ENCODE measurements at regions not wholly inside any gene's neighbourhood (a gene's known extent, or its start where the extent isn't known, plus 50 kb on each side); places are given as distances from the start of the nearest gene placed in this dataset.

DNA sequence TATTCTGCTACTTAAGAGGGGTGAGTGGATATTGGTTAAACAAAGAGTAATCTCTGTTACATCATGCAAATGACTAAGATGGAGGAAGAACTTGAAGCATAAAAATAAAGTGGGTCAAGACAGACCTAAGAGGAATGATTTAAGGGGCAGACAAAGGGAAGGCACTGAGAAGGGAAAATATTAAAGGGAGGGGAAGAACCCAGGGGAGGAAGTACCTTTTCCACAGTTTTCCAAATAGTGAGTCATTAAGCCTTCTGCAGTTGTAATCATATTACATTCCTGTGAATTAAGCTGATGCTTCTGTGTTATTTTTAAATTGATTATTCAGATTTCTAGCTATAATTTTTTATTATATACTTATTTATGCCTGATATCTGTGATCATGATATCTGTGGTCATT, 253.3 kb downstream of the CENPC start:
- ChIA-PET POLR2A (no interaction called here), CTCF (no interaction called here)
- Histone ChIP-seq H3K9me1 (replicated peaks; ENCODE audit: control insufficient read depth, extremely low read depth, insufficient read depth, low read length) (no peaks in the 10 kb centered on the region), H3K79me2 (ENCODE audit: control insufficient read depth, insufficient read depth, low read length) (no peaks in the 10 kb centered on the region), H4K20me1 (replicated peaks; ENCODE audit: control insufficient read depth, extremely low read depth, insufficient read depth, low read length) (no peaks in the 10 kb centered on the region), H3K36me3 (ENCODE audit: control insufficient read depth in 2 of 2, extremely low read depth in 1 of 2, insufficient read depth in 2 of 2, low read length in 2 of 2) (no peaks in the 10 kb centered on the region), H3K9me3 (replicated peaks; ENCODE audit: control insufficient read depth, insufficient read depth, low read length) (no peaks in the 10 kb centered on the region), H3K4me2 (ENCODE audit: insufficient read depth, low read length) (no peak overlapping the region), H3K4me3 (replicated peaks in 1 of 3; ENCODE audit: insufficient read depth in 1 of 3, low read depth in 1 of 3, low read length in 3 of 3) (no peak overlapping the region), H3K27me3 (ENCODE audit: control insufficient read depth in 2 of 2, insufficient read depth in 2 of 2, low read length in 2 of 2) (no peaks in the 10 kb centered on the region), H3K9ac (replicated peaks; ENCODE audit: extremely low read depth, insufficient read depth, low read length) (no peak overlapping the region), H2AFZ (ENCODE audit: low read depth, low read length) (no peak overlapping the region), H3K4me1 (ENCODE audit: control insufficient read depth, extremely low read depth, insufficient read depth, low read length) (no peaks in the 10 kb centered on the region), H3K27ac (ENCODE audit: insufficient read depth, low read depth, low read length) (no peak overlapping the region)
- FAIRE-seq (no peak), DNase-seq (ENCODE audit: low read depth, low spot score) (no peak)
- TF ChIP-seq MYC (IDR thresholded peaks at IDR 0.05; ENCODE audit: low read depth, low read length): no peak
- TF ChIP-seq, protein P1, sequence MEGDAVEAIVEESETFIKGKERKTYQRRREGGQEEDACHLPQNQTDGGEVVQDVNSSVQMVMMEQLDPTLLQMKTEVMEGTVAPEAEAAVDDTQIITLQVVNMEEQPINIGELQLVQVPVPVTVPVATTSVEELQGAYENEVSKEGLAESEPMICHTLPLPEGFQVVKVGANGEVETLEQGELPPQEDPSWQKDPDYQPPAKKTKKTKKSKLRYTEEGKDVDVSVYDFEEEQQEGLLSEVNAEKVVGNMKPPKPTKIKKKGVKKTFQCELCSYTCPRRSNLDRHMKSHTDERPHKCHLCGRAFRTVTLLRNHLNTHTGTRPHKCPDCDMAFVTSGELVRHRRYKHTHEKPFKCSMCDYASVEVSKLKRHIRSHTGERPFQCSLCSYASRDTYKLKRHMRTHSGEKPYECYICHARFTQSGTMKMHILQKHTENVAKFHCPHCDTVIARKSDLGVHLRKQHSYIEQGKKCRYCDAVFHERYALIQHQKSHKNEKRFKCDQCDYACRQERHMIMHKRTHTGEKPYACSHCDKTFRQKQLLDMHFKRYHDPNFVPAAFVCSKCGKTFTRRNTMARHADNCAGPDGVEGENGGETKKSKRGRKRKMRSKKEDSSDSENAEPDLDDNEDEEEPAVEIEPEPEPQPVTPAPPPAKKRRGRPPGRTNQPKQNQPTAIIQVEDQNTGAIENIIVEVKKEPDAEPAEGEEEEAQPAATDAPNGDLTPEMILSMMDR (IDR thresholded peaks at IDR 0.05; ENCODE audit: extremely low read depth in 1 of 2, insufficient read depth in 1 of 2, low read depth in 1 of 2, low read length in 2 of 2): no peak
- no peak for TF ChIP-seq POLR2AphosphoS5 (IDR thresholded peaks at IDR 0.05; ENCODE audit: insufficient read depth, low read depth, low read length)
- no peak for TF ChIP-seq POLR2A (IDR thresholded peaks at IDR 0.05; ENCODE audit: low read depth, low read length)
- no peak for TF ChIP-seq GATA2 (IDR thresholded peaks at IDR 0.05; ENCODE audit: insufficient read depth, insufficient read length, low read depth, low read length)
- TF ChIP-seq, protein P2, sequence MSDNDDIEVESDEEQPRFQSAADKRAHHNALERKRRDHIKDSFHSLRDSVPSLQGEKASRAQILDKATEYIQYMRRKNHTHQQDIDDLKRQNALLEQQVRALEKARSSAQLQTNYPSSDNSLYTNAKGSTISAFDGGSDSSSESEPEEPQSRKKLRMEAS (IDR thresholded peaks at IDR 0.05; ENCODE audit: insufficient read depth, insufficient read length): no peak
- dilution Hi-C loops (cut with MboI; ENCODE audit: extremely low pct_ligation_motif_present, low sequenced_read_pairs) (no loop called here), intact Hi-C loops (cut with micrococcal nuclease) (no loop called here)
- no TSS peak for BruUV-seq (replicated peaks)

DNA sequence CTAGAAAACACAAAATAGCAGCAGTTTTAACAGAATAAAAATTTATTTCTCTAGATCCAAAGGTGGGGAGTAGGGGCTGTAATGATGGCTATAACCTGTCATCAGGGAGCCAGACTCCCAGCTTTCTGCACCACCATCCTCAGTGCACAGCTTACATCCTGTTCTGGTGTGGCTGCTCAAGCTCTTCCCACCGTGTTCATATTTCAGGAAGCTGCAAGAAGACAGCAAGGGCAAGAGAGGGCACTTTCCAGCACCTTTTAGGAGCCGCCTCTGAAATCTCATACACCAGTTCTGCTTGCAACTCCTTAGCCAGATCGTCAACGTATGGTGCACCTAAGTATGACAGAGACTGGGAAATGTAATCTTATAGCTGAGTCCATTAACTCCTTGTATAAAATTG, 253.7 kb downstream of the CENPC start:
- CTCF ChIA-PET: no interaction called here
- Histone ChIP-seq H3K27me3 (ENCODE audit: control insufficient read depth in 2 of 2, insufficient read depth in 2 of 2, low read length in 2 of 2) (no peaks in the 10 kb centered on the region), H3K27ac (ENCODE audit: insufficient read depth, low read depth, low read length) (no peak overlapping the region), H2AFZ (ENCODE audit: low read depth, low read length) (no peak overlapping the region), H3K36me3 (ENCODE audit: control insufficient read depth in 2 of 2, extremely low read depth in 1 of 2, insufficient read depth in 2 of 2, low read length in 2 of 2) (no peaks in the 10 kb centered on the region), H3K79me2 (ENCODE audit: control insufficient read depth, insufficient read depth, low read length) (no peaks in the 10 kb centered on the region), H3K4me1 (ENCODE audit: control insufficient read depth, extremely low read depth, insufficient read depth, low read length) (no peaks in the 10 kb centered on the region), H3K4me2 (ENCODE audit: insufficient read depth, low read length) (no peak overlapping the region), H4K20me1 (replicated peaks; ENCODE audit: control insufficient read depth, extremely low read depth, insufficient read depth, low read length) (no peaks in the 10 kb centered on the region), H3K9ac (replicated peaks; ENCODE audit: extremely low read depth, insufficient read depth, low read length) (no peak overlapping the region), H3K4me3 (replicated peaks in 1 of 3; ENCODE audit: insufficient read depth in 1 of 3, low read depth in 1 of 3, low read length in 3 of 3) (no peak overlapping the region), H3K9me3 (replicated peaks; ENCODE audit: control insufficient read depth, insufficient read depth, low read length) (no peaks in the 10 kb centered on the region), H3K9me1 (replicated peaks; ENCODE audit: control insufficient read depth, extremely low read depth, insufficient read depth, low read length) (no peaks in the 10 kb centered on the region)
- FAIRE-seq: no peak
- DNase-seq (ENCODE audit: low read depth, low spot score): no peak
- no peak for TF ChIP-seq GATA2 (IDR thresholded peaks at IDR 0.05; ENCODE audit: insufficient read depth, insufficient read length, low read depth, low read length)
- TF ChIP-seq FOS (IDR thresholded peaks at IDR 0.05; ENCODE audit: borderline replicate concordance, insufficient read depth, low read length): no peak
- TF ChIP-seq, protein P2 (IDR thresholded peaks at IDR 0.05; ENCODE audit: insufficient read depth, insufficient read length): no peak
- TF ChIP-seq POLR2AphosphoS5 (IDR thresholded peaks at IDR 0.05; ENCODE audit: insufficient read depth, low read depth, low read length): no peak
- TF ChIP-seq MYC (IDR thresholded peaks at IDR 0.05; ENCODE audit: low read depth, low read length): no peak
- TF ChIP-seq JUN (IDR thresholded peaks at IDR 0.05; ENCODE audit: borderline replicate concordance, insufficient read depth, insufficient read length, low read depth): no peak
- no peak for TF ChIP-seq POLR2A (IDR thresholded peaks at IDR 0.05; ENCODE audit: low read depth, low read length)
- TF ChIP-seq, protein P1 (IDR thresholded peaks at IDR 0.05; ENCODE audit: extremely low read depth in 1 of 2, insufficient read depth in 1 of 2, low read depth in 1 of 2, low read length in 2 of 2): no peak
- TF ChIP-seq EZH2 (IDR thresholded peaks at IDR 0.05; ENCODE audit: borderline replicate concordance, low read depth, low read length, severe bottlenecking): no peak
- no TSS peak for BruUV-seq (replicated peaks)
- POLR2A ChIA-PET: no interaction called here
- intact Hi-C loops (cut with micrococcal nuclease): no loop called here
- dilution Hi-C loops (cut with MboI; ENCODE audit: extremely low pct_ligation_motif_present, low sequenced_read_pairs): no loop called here

All from endothelial cell of umbilical vein (primary cell).